Left ventricle myocardium inferior (tissue), 1 donor: ENCODE measurements at regions not wholly inside any gene's neighbourhood (a gene's known extent, or its start where the extent isn't known, plus 50 kb on each side); places are given as distances from the start of the nearest gene placed in this dataset.

Experiments used
- DNase-seq: peaks from one replicate; pipeline ENCODE4 v3.0.0-alpha.2; 2020
- H3K27ac ChIP-seq: fragments of 200-600 bp; replicated peaks from 2 replicates; pipeline ENCODE4 v1.8.0; 2021
- H3K27me3 ChIP-seq: fragments of 200-600 bp; 2 replicates; pipeline ENCODE4 v1.8.0; 2021; ENCODE audit warnings: low read depth
- H3K36me3 ChIP-seq: fragments of 200-600 bp; 2 replicates; pipeline ENCODE4 v1.8.0; 2021
- H3K4me1 ChIP-seq: fragments of 200-600 bp; 2 replicates; pipeline ENCODE4 v1.8.0; 2021
- H3K4me3 ChIP-seq: fragments of 200-600 bp; 2 replicates; pipeline ENCODE4 v1.8.0; 2021; ENCODE audit warnings: mild to moderate bottlenecking, moderate library complexity
- H3K9me3 ChIP-seq: fragments of 200-600 bp; replicated peaks from 2 replicates; pipeline ENCODE4 v1.8.0; 2021
- CTCF ChIP-seq: fragments of 200-600 bp; IDR thresholded peaks from 2 replicates; pipeline ENCODE4 v1.8.0; 2021; ENCODE audit warnings: antibody characterized with exemption, mild to moderate bottlenecking, borderline replicate concordance
- intact Hi-C: fragments of 100-400 bp; cut with micrococcal nuclease; formaldehyde crosslinking; loops from one replicate; pipeline ENCODE4 v1.11.0; 2022
- donor health status: DM: no; HTN: yes; CAD: no; lungs with severe emphysema.

- Histone ChIP-seq H3K4me3 (no peak overlapping the region), H3K36me3 (no peaks in the 10 kb centered on the region), H3K27ac (no peak overlapping the region), H3K4me1 (no peaks in the 10 kb centered on the region), H3K27me3 (no peaks in the 10 kb centered on the region), H3K9me3 (no peaks in the 10 kb centered on the region)
- intact Hi-C loops, result no loop called here
- TF ChIP-seq CTCF, result no peak
- DNase-seq, result no peak
These were observed 87.3 kb upstream of the NMU start for GRCh38 chr4:55723403-55723802.

- H3K4me3 ChIP-seq, result no peak overlapping the region
- H3K27ac ChIP-seq, result no peak overlapping the region
- intact Hi-C loops, result no loop called here
- H3K36me3 ChIP-seq, result no peaks in the 10 kb centered on the region
- peaks cover 11% of the 10 kb centered on the region for H3K27me3 ChIP-seq
- no peaks in the 10 kb centered on the region for H3K9me3 ChIP-seq
- no peak for DNase-seq
- TF ChIP-seq CTCF, result no peak
- H3K4me1 ChIP-seq, result no peaks in the 10 kb centered on the region
These were observed 89.0 kb upstream of the NMU start for GRCh38 chr4:55725057-55725456.

- no peak overlapping the region for H3K4me3 ChIP-seq
- no peak overlapping the region for H3K27ac ChIP-seq
- intact Hi-C loops, result no loop called here
- no peak for DNase-seq
- TF ChIP-seq CTCF, result no peak
- H3K4me1 ChIP-seq, result no peaks in the 10 kb centered on the region
- H3K9me3 ChIP-seq, result no peaks in the 10 kb centered on the region
- peaks cover 19% of the 10 kb centered on the region for H3K27me3 ChIP-seq
- H3K36me3 ChIP-seq, result no peaks in the 10 kb centered on the region
These were observed 91.6 kb upstream of the NMU start for GRCh38 chr4:55727746-55728145.

GRCh38 chr4:55729351-55730279, 90.0 kb upstream of the EXOC1L start:
- no peaks in the 10 kb centered on the region for H3K36me3 ChIP-seq
- H3K27me3 ChIP-seq, result peaks cover 19% of the 10 kb centered on the region
- intact Hi-C loops, result no loop called here
- no peaks in the 10 kb centered on the region for H3K4me1 ChIP-seq
- no peak overlapping the region for H3K4me3 ChIP-seq
- no peaks in the 10 kb centered on the region for H3K9me3 ChIP-seq
- DNase-seq, result no peak
- no peak for TF ChIP-seq CTCF
- H3K27ac ChIP-seq, result no peak overlapping the region

- Histone ChIP-seq H3K36me3 (no peaks in the 10 kb centered on the region), H3K27me3 (peaks cover 19% of the 10 kb centered on the region), H3K9me3 (no peaks in the 10 kb centered on the region), H3K4me1 (no peaks in the 10 kb centered on the region), H3K4me3 (no peak overlapping the region), H3K27ac (no peak overlapping the region)
- TF ChIP-seq CTCF, result no peak
- no peak for DNase-seq
- intact Hi-C loops, result no loop called here
These were observed 89.2 kb upstream of the EXOC1L start for GRCh38 chr4:55730280-55730931.
